RCC 7860 (cell line): ENCODE measurements at regions not wholly inside any gene's neighbourhood (a gene's known extent, or its start where the extent isn't known, plus 50 kb on each side); places are given as distances from the start of the nearest gene placed in this dataset.

ENCODE experiments used
- DNase-seq: peaks from one replicate; pipeline ENCODE4 v3.0.0-alpha.2; 2015; ENCODE audit warnings: low spot score
- FAIRE-seq: peaks from 2 replicates; lab custom pipeline; 2012; peaks lifted over from hg19 to GRCh38; lab: Jason Lieb, UNC

DNA sequence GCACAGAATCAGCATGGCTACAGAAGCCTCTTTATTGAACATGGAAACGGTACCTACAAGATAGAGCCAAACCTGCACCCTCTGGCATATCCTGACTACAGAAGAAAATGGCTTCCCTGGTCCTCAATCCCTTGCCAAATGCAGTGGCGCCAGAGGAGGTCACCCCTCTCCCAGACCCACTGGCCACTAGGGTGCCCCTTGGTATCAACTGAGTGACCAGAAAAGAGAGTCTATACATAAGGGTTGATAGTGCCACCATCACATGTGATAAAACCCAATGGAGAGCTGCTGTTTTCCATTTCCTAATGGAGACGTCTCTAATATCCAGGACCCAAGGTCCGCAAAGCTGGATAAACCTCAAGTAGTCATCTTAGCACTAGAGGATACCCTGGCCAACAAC, 52.7 kb upstream of the ALK start:
- DNase-seq (no peak), FAIRE-seq (no peak)

DNA sequence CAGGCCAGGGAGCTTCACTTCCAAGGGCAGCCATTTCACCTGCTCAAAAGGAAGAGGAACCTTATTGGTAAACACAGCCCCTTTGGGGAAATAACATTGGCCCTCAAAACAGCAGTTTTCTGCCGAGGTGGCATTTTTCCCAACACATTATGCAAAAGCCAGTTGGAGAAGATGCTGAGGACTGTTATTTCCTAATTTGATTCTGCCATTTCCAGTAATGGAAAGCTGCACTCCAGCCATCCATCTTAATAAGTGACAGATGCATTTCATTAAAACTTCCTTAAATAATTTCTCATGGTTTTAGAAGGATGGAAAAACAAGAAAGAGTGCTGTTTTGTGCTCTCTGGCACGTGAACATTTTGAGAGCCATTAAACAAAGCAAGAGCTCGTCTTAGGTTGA, 55.9 kb upstream of the ALK start:
- DNase-seq: no peak
- FAIRE-seq: no peak

DNA sequence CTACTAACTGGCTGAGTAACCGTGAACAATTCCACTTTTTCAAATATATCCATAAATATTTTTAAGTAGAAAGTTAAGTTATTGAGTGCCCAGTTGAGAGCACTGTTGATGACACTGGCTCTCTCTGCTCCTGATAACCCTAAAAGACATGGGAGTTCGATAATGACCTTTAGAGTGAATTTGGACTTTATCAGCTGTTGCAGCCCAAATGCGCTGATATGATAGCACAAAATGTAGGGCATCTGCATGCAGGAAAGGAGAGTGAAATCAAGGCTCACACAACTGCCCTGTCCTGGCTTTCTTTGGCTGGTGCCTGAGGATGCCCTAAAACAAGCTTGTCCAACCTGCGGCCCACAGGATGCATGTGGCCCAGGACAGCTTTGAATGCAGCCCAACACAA, 60.0 kb upstream of the ALK start:
- no peak for DNase-seq
- no peak for FAIRE-seq

DNA sequence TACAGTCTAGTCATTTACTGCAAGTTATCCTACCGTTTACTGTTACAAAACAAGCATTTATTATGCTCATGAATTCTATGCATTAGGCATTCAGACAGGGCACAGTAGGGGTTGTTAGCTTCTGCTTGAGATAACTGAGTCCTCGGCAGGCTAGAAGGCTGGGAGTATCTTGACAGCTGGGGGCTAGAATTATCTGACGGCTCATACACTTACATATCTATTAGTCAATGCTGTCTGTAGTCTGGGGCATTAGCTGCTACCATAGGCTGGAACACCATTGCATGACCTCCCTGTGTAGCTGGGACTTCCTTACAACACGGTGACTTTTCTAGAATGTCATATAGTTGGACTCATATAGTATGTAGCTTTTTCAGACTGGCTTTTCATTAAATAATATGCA, 61.9 kb upstream of the ALK start:
- FAIRE-seq: no peak
- DNase-seq: no peak

DNA sequence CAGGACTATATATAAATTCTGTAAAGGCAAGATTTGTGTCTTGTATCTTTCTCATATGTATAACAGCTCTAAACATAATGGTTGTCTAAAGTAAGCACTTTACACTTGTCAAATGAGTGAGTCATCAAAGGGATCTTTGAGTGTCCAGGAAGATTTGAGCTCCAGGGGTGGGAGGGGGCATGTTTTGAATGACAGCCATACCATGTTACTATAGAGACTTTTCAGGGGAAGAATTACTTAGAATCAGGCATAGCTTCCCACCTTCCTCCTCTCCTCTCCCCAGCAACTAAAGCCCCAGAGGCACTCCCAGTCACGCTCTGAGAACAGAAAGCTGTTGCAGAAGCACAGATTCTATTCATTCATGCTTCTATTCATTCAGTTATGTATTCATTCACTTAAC, 65.8 kb upstream of the ALK start:
- FAIRE-seq (no peak), DNase-seq (no peak)

DNA sequence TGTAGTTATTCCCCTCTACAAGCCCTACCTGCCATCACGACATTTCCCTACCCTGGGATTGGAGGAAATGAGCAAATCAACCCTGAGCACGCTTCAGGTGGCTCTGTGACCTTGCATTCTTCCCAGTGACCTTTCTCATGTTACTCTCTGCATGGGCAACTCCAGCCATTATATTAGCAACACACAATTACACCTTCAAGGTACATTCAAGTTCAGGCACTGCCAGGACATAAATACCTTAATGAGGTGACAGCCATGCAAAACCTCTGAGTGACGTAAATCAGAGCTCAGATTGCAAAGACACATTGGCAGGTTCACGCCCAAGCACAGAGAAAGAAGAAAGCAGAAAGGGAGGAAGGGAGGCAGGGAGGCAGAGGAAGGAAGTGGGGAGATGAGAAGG, 68.7 kb upstream of the ALK start:
- DNase-seq (no peak), FAIRE-seq (no peak)

DNA sequence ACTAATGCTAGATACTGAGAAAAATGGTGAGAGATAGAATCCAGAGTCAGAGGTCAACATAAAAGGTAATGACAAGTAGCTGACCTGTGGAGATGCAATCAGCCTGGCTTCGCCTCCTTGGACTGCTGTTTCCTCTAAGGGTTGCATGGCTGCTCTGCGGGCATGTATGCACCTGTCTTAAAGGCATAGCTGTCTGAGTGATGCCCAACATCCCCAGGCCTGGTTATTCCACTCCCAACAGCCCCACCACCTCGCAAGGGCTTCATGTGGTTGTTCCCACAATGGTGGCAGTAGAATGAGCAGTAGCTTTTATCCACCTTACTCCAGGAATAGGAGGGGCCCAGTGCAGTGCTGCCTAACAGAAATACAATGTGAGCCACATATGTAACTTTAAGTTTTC, 69.7 kb upstream of the ALK start:
- no peak for FAIRE-seq
- no peak for DNase-seq

DNA sequence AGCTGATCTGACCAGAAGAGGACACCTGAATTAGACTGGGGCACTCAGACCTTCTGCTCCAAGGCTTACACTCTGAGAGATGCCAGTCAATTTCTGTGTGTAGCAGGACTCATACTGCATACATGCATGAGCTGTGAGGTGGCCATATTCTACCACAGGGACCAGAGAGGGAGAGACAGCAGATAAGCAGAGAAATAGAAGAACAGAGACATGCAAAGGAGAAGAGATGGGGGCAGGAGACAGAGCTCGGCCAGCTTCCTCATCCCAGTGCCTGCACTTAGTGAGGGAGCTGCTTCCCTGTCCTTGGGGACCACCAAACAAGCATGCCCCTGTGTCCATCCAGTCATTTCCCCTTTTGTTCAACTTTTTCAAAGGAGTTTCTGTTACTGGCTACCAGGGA, 73.9 kb upstream of the ALK start:
- no peak for DNase-seq
- no peak for FAIRE-seq

DNA sequence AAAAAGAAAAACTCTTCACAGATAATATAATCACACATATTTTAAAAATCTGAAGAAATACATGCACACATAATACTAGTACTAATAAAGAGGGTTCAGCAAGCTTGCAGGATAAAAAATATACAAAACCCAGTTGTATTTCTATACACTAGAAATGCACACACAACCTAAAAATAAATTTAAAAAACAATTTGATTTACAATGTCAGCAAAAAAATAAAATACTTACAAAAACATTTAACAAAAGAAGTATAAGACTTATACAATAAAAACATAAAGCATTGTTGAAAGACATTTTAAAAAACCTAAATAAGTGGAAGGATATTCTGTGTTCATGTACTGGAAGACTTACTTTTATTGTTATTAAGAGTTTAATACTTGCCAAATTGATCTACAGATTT, 81.7 kb upstream of the ALK start:
- DNase-seq (no peak), FAIRE-seq (no peak)

DNA sequence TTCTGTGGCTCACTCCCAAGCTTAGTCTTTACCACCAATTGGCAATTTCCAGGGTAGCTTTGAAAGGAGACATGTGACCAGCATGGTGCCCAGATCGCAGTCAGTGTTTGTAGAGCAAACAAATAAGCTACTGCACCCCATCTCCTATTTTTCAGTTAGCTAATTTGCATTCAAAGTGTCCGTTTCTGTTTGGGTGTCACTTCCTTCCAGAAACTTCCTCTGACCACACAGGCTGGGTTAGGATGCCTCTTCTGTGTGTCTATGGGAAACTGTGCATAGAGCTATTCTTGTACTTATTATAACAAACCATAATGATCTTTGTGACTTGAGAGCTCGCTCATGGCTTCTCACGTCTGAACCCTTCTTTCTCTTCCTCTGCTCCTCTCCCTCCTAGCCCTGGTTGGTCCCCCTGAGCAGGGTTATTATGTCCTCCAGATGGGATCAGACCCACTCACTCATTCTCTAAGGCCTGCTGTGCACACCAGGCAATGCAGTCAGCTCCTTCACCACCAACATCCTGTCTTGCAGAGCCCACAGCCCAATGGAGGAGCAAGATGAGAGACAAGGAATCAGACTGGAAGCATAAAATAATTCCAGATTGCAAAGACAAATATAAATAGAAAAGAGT, 101.2 kb upstream of the ALK start:
- DNase-seq (no peak), FAIRE-seq (no peak)

DNA sequence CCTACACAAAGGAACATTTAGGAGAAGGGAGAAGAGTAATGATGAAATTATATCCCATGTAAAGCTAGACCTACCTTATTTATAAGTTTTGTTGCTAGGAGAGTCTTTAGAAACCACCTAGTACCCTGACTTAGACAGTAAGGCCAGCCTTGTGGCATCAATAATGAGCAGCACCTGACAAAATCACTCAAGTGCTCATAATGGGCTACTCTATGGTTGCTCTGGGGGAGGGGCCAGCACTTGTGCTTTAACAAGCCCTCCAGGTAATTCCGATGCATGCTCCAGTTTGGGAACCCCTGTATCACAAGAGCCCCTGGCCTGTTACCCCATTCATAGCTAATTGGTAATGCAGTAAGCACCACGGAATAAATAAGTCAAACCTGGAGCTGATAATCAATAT, 102.9 kb upstream of the ALK start:
- no peak for FAIRE-seq
- DNase-seq: no peak

DNA sequence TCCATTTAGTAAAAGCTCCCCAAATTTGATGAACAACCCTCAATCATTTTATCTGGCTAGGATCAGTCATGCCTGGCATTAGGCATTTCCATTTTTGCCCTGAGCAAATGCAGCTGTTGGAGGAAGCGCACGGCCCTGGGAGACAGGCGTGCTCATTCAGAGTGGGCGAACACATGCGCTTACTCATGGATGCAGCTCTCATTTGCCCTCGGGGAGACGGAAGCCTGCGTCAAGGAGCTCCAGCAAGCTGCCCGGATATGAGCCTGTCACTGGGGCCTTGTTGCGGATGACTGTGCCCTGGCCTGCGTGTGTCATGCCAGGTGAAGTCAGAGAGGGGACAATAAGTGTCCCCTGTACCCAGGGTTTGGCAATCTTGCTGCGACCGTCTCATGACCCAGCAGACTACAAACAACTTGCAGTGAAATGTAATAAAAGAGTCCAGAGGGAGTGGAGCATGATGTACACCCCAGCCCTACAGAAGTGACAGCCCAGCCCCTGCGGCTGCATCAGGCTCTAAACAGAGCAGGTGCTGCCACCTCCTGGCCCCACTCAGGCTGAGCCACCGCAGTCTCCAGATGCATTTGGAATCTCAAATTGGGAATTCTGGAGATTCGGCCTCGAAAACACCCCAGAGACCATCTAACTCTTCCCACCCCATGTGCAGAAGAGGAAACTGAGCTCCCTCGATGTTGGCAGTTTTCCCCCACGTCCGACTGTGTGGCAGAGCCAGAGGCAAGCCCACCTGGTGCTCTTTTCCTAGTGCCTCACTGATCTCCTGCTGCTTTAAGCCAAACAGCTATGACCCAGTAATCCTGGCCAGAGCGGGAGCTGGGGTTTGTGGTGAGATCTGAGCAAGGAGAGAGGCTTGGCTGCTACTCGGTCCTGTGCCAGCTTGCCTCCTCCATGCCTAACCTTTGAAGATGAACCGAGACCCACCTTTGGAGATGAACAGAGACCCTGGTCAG, 105.0 kb upstream of the ALK start:
- DNase-seq (no peak), FAIRE-seq (no peak)

DNA sequence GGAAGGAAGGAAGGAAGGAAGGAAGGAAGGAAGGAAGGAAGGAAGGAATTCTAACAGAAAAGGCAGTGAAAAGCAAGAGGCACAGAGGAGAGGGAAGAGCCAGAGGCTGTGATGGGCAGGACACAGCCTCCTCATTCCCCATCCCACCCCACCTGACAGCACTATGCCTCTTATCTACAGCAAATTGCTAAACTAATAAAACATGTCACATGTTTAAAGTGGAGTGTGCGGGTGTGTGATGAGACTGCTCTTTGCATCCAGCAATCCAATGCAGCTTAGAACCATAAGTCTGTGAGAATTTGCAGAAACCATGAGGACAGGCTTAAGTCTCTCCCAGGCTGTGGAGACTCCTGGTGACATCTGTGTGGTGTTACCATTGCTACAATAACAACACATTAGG, 108.4 kb upstream of the ALK start:
- FAIRE-seq (no peak), DNase-seq (no peak)

DNA sequence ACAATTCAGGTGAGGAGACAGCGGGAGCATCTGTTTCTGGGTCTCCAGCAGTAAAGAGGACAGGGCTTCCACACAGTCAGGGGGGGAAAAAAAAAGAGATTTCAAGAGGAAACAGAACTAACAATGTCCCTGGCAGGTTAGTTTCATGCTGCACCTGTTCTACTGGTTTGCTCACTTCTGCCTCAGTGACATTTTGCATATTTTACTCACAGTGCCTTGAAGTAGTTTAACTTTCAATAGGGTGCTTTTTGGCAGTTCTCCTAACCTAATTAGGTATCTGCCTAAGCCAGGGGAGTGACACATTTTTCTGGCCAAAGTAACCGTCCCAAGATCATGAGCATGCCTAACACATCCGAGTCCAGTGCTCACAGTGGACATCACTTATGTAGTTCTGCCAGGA, 109.0 kb upstream of the ALK start:
- DNase-seq: no peak
- FAIRE-seq: no peak

DNA sequence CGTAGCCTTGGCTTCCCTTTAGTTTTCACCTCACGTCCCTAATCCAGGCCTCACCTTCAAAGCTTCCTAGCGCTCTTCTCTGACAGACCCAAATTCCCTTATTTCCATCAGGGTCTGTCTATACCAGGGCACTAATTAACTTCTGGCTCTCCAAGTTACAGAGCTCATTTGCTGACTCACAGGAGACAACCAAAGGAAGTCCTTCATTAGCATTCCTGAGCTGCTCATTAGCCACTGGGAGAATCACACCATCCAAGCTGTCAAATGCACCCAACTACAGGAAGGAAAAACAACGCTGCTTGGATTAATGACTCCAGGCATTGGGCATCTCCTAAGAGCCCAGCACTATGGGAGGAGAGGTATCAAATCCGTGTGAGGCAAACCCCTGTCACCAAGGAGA, 109.8 kb upstream of the ALK start:
- DNase-seq: no peak
- FAIRE-seq: no peak

DNA sequence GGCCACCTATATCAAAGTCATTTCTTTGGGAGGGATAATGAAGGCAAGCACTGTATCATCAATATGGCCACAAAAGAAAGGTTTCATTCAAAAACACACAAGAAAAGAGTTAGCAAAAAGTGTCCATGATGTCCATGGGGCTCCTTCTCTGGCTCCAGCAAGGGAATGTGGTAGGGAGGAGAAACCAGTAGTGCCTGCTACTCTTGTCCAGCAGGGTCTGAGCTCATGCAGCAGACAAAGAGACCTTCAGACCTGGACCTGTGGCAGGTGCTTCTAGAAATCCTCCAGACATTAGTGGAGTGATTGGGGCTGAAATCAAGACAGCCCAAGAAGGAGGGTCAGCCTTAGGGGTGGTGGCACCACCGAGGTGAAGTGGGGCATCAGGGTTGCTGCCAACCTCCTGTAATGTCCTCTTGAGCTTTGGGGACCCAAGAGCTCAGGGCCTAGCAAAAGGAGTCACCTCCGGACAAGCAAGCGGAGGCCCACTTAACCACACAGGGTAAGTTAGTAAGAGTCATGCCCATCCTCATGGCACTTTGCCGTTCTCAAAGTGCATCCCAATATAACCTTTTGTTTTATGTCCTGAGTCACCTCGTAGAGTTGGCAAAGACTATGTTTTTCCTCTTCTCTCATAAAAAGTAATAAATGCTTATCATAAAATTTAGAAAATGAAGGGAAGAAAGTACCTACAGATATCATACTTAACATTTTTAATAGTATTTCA, 112.6 kb upstream of the YPEL5 start:
- FAIRE-seq (no peak), DNase-seq (no peak)

DNA sequence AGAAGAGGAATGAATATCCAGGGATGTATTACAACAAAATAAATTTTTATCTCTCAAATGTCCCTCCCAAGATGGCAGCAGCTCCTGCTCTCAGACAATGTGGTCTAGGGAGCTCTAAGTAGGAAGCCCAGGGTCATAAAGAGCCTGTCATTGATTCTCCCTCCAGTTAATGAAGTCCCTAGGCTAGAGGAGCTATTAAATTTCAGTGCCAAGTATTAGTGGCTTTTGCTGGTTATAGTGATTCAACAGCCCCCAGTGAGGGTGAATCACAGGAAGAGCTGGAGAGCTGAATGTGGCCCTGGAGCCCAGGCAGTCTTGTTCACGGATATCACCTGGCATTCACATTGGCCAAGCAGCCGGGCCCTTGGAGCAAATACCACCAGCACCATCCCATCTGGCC, 109.8 kb upstream of the YPEL5 start:
- DNase-seq (no peak), FAIRE-seq (no peak)

DNA sequence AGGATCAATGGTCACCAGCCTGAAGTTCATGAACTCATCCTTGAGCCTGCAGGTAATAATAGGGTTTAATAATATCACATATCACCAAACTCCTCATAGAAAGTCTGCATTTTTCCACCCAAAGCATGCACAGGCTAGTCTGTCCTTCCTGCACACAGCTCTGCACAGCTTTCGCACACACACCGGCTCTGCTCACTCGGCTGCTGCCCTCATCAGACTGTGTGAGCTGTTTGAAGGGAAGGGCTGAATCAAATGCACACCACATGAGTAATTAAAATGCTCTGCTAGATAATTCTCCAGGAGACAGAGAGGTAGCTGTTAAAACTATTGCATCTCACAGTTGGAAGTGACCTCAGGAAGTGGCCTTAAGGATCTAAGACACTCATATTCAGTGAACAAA, 108.4 kb upstream of the YPEL5 start:
- FAIRE-seq: no peak
- DNase-seq: no peak

DNA sequence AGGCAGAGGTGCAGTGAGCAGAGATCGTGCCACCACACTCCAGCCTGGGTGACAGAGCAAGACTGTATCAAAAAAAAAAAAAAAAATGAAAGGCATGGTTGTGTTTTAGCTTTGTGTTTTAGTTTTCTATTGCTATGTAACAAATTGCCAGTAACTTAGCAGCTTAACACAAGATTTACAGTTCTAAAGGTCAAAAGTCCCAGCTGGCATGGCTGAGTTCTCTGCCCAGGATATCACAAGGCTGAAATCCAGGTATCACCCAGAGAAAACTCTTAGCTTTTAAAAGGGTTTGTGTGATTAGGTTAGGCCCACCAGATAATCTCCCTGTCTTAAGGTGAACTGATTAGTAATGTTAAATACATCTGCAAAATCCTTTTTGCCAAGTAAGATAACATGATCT, 107.7 kb upstream of the YPEL5 start:
- DNase-seq (no peak), FAIRE-seq (no peak)

DNA sequence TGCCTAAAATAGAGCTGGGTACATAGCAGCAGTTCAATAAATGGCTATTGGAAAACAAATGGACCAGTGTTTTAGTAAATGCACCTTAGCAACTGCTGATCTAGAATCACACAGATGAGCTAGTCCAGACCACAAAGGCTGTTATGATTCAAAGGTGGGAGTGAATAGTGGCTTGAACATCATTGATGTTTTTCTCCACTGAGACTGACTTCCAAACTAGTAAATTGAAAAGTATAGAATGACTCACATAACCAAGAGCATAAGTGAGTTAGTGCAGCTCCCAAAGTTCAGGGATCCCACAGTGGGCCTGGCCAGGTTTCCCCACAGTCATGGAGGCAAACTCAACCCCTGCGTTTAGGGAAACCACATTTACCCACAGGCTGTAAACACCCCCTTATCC, 106.7 kb upstream of the YPEL5 start:
- FAIRE-seq (no peak), DNase-seq (no peak)

DNA sequence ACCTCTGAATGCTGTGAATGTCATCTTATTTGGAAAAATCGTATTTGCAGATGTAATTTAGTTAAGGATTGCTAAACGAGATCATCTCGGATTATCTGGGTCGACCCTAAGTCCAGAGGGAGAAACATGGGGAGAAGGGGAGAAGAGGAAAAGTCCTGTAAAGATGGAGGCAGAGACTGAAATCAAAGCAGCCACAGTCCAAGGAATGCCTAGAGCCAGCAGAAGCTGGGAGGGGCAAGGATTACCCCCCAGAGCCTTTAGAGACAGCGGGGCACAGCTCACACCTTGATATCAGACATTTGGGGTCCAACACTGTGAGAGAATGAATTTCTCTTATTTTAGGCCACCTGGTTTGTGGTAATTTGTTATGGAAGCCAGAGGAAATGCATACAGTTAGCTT, 104.9 kb upstream of the YPEL5 start:
- FAIRE-seq (no peak), DNase-seq (no peak)

DNA sequence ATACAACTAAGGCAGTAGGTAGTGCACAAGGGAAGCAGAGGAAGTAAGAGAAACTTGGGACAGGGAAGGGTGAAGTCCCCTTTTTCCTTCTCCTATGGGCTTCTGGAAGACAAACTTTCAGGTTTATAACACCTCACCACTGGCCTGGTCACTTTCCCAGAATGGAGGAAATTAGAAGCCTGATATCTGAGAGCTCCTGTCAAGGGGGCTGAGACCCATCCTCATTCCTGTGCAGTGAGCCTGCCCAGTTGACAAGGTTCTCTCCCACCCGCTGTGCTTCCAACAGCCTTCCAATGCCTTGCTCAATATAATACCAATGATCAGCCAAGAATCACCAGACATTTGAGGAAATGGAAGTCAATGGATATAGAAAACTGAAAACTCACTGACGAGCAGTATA, 100.4 kb upstream of the YPEL5 start:
- FAIRE-seq (no peak), DNase-seq (no peak)
